ENCODE measurements at regions not wholly inside any gene's neighbourhood (a gene's known extent, or its start where the extent isn't known, plus 50 kb on each side); places are given as distances from the start of the nearest gene placed in this dataset.

GRCh38 chr2:62440281-62440946, 65.6 kb downstream of the TMEM17 start:
- TF ChIP-seq CTCF (IDR thresholded peaks at IDR 0.05; ENCODE audit: low read length) (no peak), EZH2 (IDR thresholded peaks at IDR 0.05; ENCODE audit: borderline replicate concordance, low read length) (no peak)

Data from OCI-LY1 (cell line).